ENCODE measurements at regions not wholly inside any gene's neighbourhood (a gene's known extent, or its start where the extent isn't known, plus 50 kb on each side); places are given as distances from the start of the nearest gene placed in this dataset.
"Not testable (repeated sequence)": the region's sequence is repeated elsewhere in the genome, so short reads cannot be mapped to it uniquely, and the experiment has no call there.

GRCh38 chr2:164014791-164015190 is 279.0 kb upstream of the FIGN start:
- DNase-seq = no peak

- no peak for DNase-seq
These were observed 278.4 kb upstream of the FIGN start for GRCh38 chr2:164014068-164014731.

GRCh38 chr2:164012581-164012980 is 276.8 kb upstream of the FIGN start:
- no peak for DNase-seq

- DNase-seq = no peak
These were observed 274.0 kb upstream of the FIGN start for GRCh38 chr2:164009756-164010337.

GRCh38 chr2:164008752-164009151 is 272.9 kb upstream of the FIGN start:
- no peak for DNase-seq

- DNase-seq = no peak
These were observed 270.9 kb upstream of the FIGN start for GRCh38 chr2:164006704-164007103.

GRCh38 chr2:164000176-164000575 is 264.4 kb upstream of the FIGN start:
- no peak for DNase-seq

- no peak for DNase-seq
These were observed 261.7 kb upstream of the FIGN start for GRCh38 chr2:163997466-163997865.

- no peak for DNase-seq
These were observed 254.7 kb upstream of the FIGN start for GRCh38 chr2:163990541-163990940.

- no peak for DNase-seq
These were observed 254.3 kb upstream of the FIGN start for GRCh38 chr2:163990101-163990500.

GRCh38 chr2:163987175-163987940 is 251.6 kb upstream of the FIGN start:
- no peak for DNase-seq

GRCh38 chr2:163984986-163985385 is 249.2 kb upstream of the FIGN start:
- DNase-seq = no peak

- DNase-seq = no peak
These were observed 248.1 kb upstream of the FIGN start for GRCh38 chr2:163983911-163984310.

- DNase-seq = no peak
These were observed 247.1 kb upstream of the FIGN start for GRCh38 chr2:163982938-163983337.

- no peak for DNase-seq
These were observed 239.0 kb upstream of the FIGN start for GRCh38 chr2:163974766-163975165.

GRCh38 chr2:163970058-163970813 is 234.4 kb upstream of the FIGN start:
- DNase-seq = no peak

GRCh38 chr2:163964278-163964677 is 228.5 kb upstream of the FIGN start:
- not testable (repeated sequence) for DNase-seq

- DNase-seq = no peak
These were observed 217.6 kb upstream of the FIGN start for GRCh38 chr2:163953390-163953907.

- no peak for DNase-seq
These were observed 215.5 kb upstream of the FIGN start for GRCh38 chr2:163951312-163951711.

GRCh38 chr2:163949693-163950092 is 213.9 kb upstream of the FIGN start:
- no peak for DNase-seq

- no peak for DNase-seq
These were observed 208.5 kb upstream of the FIGN start for GRCh38 chr2:163944347-163944737.

- DNase-seq = no peak
These were observed 207.9 kb upstream of the FIGN start for GRCh38 chr2:163943403-163944346.
